Stimulated activated CD4-positive, alpha-beta T cell treated with anti-CD3 and anti-CD28 coated beads, Interleukin-15, amount 100 ng/mL, for 1 hour (primary cell): ENCODE measurements at regions not wholly inside any gene's neighbourhood (a gene's known extent, or its start where the extent isn't known, plus 50 kb on each side); places are given as distances from the start of the nearest gene placed in this dataset.

Experiments
- DNase-seq, 2 donors: peaks; one replicate each; pipeline ENCODE4 v3.0.0-alpha.2; 2020; ENCODE audit warnings: low read depth in 1 of 2, low spot score in 1 of 2

GRCh38 chr9:110140276-110140675 is 67.7 kb downstream of the C9orf152 start:
- no peak for DNase-seq

GRCh38 chr9:110141227-110141793 is 66.6 kb downstream of the C9orf152 start:
- DNase-seq, result no peak

GRCh38 chr9:110142253-110142652 is 65.7 kb downstream of the C9orf152 start:
- DNase-seq, result no peak

GRCh38 chr9:110142868-110143481 is 65.0 kb downstream of the C9orf152 start:
- DNase-seq, result no peak

GRCh38 chr9:110143485-110143884 is 64.5 kb downstream of the C9orf152 start:
- no peak for DNase-seq

- no peak for DNase-seq
Measured at GRCh38 chr9:110143950-110144545, 63.9 kb downstream of the C9orf152 start.

- no peak for DNase-seq
Measured at GRCh38 chr9:110146373-110146772, 61.6 kb downstream of the C9orf152 start.

- DNase-seq, result peak in 1 of 2 donors; percentile 18
Measured at GRCh38 chr9:110148384-110148783, 59.6 kb downstream of the C9orf152 start.

GRCh38 chr9:110148891-110149290 is 59.1 kb downstream of the C9orf152 start:
- DNase-seq, result no peak
